IPS-11a (cell line): ENCODE measurements at regions not wholly inside any gene's neighbourhood (a gene's known extent, or its start where the extent isn't known, plus 50 kb on each side); places are given as distances from the start of the nearest gene placed in this dataset.

ENCODE experiments used
- H3K4me3 ChIP-seq: one replicate; pipeline ENCODE4 v1.5.1; 2013; ENCODE audit warnings: low read depth, low read length, control low read depth

- H3K4me3 ChIP-seq = no peak overlapping the region
Observed at GRCh38 chr2:75772908-75773630, 62.4 kb upstream of the GCFC2 start.

- no peak overlapping the region for H3K4me3 ChIP-seq
Observed at GRCh38 chr2:75765798-75766197, 55.1 kb upstream of the GCFC2 start.

- no peak overlapping the region for H3K4me3 ChIP-seq
Observed at GRCh38 chr2:75764611-75765010, 53.9 kb upstream of the GCFC2 start.
